ENCODE measurements at regions not wholly inside any gene's neighbourhood (a gene's known extent, or its start where the extent isn't known, plus 50 kb on each side); places are given as distances from the start of the nearest gene placed in this dataset.

- TF ChIP-seq CTCF (conservative IDR thresholded peaks at IDR 0.05; ENCODE audit: low read length): no peak
- no peak for TF ChIP-seq EZH2phosphoT487 (IDR thresholded peaks at IDR 0.05; ENCODE audit: borderline replicate concordance, low read depth, low read length)
Observed at GRCh38 chr5:120146787-120147186, 317.3 kb upstream of the PRR16 start.

All from OCI-LY7 (cell line).